IgD-negative memory B cell (primary cell): ENCODE measurements at regions not wholly inside any gene's neighbourhood (a gene's known extent, or its start where the extent isn't known, plus 50 kb on each side); places are given as distances from the start of the nearest gene placed in this dataset.
"Not testable (repeated sequence)": the region's sequence is repeated elsewhere in the genome, so short reads cannot be mapped to it uniquely, and the experiment has no call there.

Experiments used
- H3K27ac Mint-ChIP-seq, 3 donors: one replicate each; pipeline ENCODE4 v1.8.0; 2020 to 2022; ENCODE audit warnings: mild to moderate bottlenecking in 3 of 3, mixed read lengths in 3 of 3, moderate library complexity in 1 of 3
- H3K27me3 Mint-ChIP-seq: one replicate; pipeline ENCODE4 v1.8.0; 2021; ENCODE audit warnings: mixed read lengths
- H3K36me3 Mint-ChIP-seq: one replicate; pipeline ENCODE4 v1.8.0; 2020; ENCODE audit warnings: mild to moderate bottlenecking, mixed read lengths
- H3K4me1 Mint-ChIP-seq, 3 donors: one replicate each; pipeline ENCODE4 v1.8.0; 2020 to 2022; ENCODE audit warnings: mixed read lengths in 3 of 3, mild to moderate bottlenecking in 1 of 3
- H3K4me3 Mint-ChIP-seq, 4 donors: one replicate each; pipeline ENCODE4 v1.8.0; 2020 to 2022; ENCODE audit warnings: mild to moderate bottlenecking in 4 of 4, mixed read lengths in 4 of 4, moderate library complexity in 3 of 4
- H3K9me3 Mint-ChIP-seq, 3 donors: one replicate each; pipeline ENCODE4 v1.8.0; 2020 to 2021; ENCODE audit warnings: mixed read lengths in 3 of 3, mild to moderate bottlenecking in 1 of 3

GRCh38 chr2:36302911-36303310, 52.7 kb upstream of the CRIM1 start:
- Mint-ChIP-seq H3K4me3 (no peak overlapping the region), H3K27me3 (peaks cover 4% of the 10 kb centered on the region), H3K36me3 (no peaks in the 10 kb centered on the region), H3K9me3 (peaks cover 0 to 2% (median 2%) of the 10 kb centered on the region in 3 donors), H3K27ac (no peak overlapping the region), H3K4me1 (no peaks in the 10 kb centered on the region)

GRCh38 chr2:36301843-36302242, 53.7 kb upstream of the CRIM1 start:
- H3K27ac Mint-ChIP-seq, result no peak overlapping the region
- H3K27me3 Mint-ChIP-seq, result peaks cover 4% of the 10 kb centered on the region
- H3K36me3 Mint-ChIP-seq, result no peaks in the 10 kb centered on the region
- no peaks in the 10 kb centered on the region for H3K4me1 Mint-ChIP-seq
- H3K9me3 Mint-ChIP-seq, result peaks cover 0 to 2% (median 2%) of the 10 kb centered on the region in 3 donors
- H3K4me3 Mint-ChIP-seq, result no peak overlapping the region

GRCh38 chr2:36300697-36301096, 54.9 kb upstream of the CRIM1 start:
- Mint-ChIP-seq H3K36me3 (no peaks in the 10 kb centered on the region), H3K4me1 (no peaks in the 10 kb centered on the region), H3K27me3 (peaks cover 3% of the 10 kb centered on the region), H3K4me3 (no peak overlapping the region), H3K9me3 (peaks cover 0 to 2% (median 2%) of the 10 kb centered on the region in 3 donors), H3K27ac (no peak overlapping the region)

GRCh38 chr2:36296798-36297197, 58.8 kb upstream of the CRIM1 start:
- H3K4me3 Mint-ChIP-seq, result no peak overlapping the region
- no peaks in the 10 kb centered on the region for H3K36me3 Mint-ChIP-seq
- peaks cover 0 to 4% (median 0%) of the 10 kb centered on the region in 3 donors for H3K9me3 Mint-ChIP-seq
- H3K4me1 Mint-ChIP-seq, result no peaks in the 10 kb centered on the region
- no peak overlapping the region for H3K27ac Mint-ChIP-seq
- peaks cover 3% of the 10 kb centered on the region for H3K27me3 Mint-ChIP-seq

- Mint-ChIP-seq H3K27ac (no peak overlapping the region), H3K27me3 (peaks cover 3% of the 10 kb centered on the region), H3K4me1 (no peaks in the 10 kb centered on the region), H3K9me3 (peaks cover 0 to 4% (median 0%) of the 10 kb centered on the region in 3 donors), H3K4me3 (no peak overlapping the region), H3K36me3 (no peaks in the 10 kb centered on the region)
Measured at GRCh38 chr2:36294316-36294721, 61.3 kb upstream of the CRIM1 start.

- no peaks in the 10 kb centered on the region for H3K27me3 Mint-ChIP-seq
- H3K27ac Mint-ChIP-seq, result no peak overlapping the region
- H3K4me3 Mint-ChIP-seq, result no peak overlapping the region
- H3K4me1 Mint-ChIP-seq, result peaks cover 0 to 1% (median 0%) of the 10 kb centered on the region in 3 donors
- peaks cover 0 to under 1% (median 0%) of the 10 kb centered on the region in 3 donors for H3K9me3 Mint-ChIP-seq
- no peaks in the 10 kb centered on the region for H3K36me3 Mint-ChIP-seq
Measured at GRCh38 chr2:36290306-36290856, 65.2 kb upstream of the CRIM1 start.

GRCh38 chr2:36289731-36290130, 65.8 kb upstream of the CRIM1 start:
- H3K27me3 Mint-ChIP-seq, result no peaks in the 10 kb centered on the region
- H3K4me3 Mint-ChIP-seq, result no peak overlapping the region
- H3K27ac Mint-ChIP-seq, result no peak overlapping the region
- H3K4me1 Mint-ChIP-seq, result peaks cover 0 to 1% (median 0%) of the 10 kb centered on the region in 3 donors
- no peaks in the 10 kb centered on the region for H3K36me3 Mint-ChIP-seq
- H3K9me3 Mint-ChIP-seq, result peaks cover 0 to 2% (median under 1%) of the 10 kb centered on the region in 3 donors

- H3K27me3 Mint-ChIP-seq, result no peaks in the 10 kb centered on the region
- H3K4me3 Mint-ChIP-seq, result no peak overlapping the region
- H3K36me3 Mint-ChIP-seq, result no peaks in the 10 kb centered on the region
- H3K4me1 Mint-ChIP-seq, result peaks cover 0 to 1% (median 0%) of the 10 kb centered on the region in 3 donors
- peaks cover 0 to 4% (median 4%) of the 10 kb centered on the region in 3 donors for H3K9me3 Mint-ChIP-seq
- H3K27ac Mint-ChIP-seq, result no peak overlapping the region
Measured at GRCh38 chr2:36287363-36288275, 68.0 kb upstream of the CRIM1 start.

- H3K27me3 Mint-ChIP-seq, H3K4me1 Mint-ChIP-seq, H3K27ac Mint-ChIP-seq, H3K36me3 Mint-ChIP-seq, H3K4me3 Mint-ChIP-seq: not testable (repeated sequence)
- H3K9me3 Mint-ChIP-seq, result peaks cover 11 to 17% (median 12%) of the 10 kb centered on the region in 3 donors
Measured at GRCh38 chr2:36279506-36279905, 76.1 kb upstream of the CRIM1 start.

GRCh38 chr2:36277881-36278523, 77.6 kb upstream of the CRIM1 start:
- peaks cover 3% of the 10 kb centered on the region for H3K27me3 Mint-ChIP-seq
- H3K4me3 Mint-ChIP-seq, result no peak overlapping the region
- no peak overlapping the region for H3K27ac Mint-ChIP-seq
- H3K9me3 Mint-ChIP-seq, result peaks cover 10 to 17% (median 10%) of the 10 kb centered on the region in 3 donors
- H3K36me3 Mint-ChIP-seq, result no peaks in the 10 kb centered on the region
- H3K4me1 Mint-ChIP-seq, result peaks cover 0 to 2% (median 0%) of the 10 kb centered on the region in 3 donors

- Mint-ChIP-seq H3K36me3 (no peaks in the 10 kb centered on the region), H3K27ac (no peak overlapping the region), H3K4me1 (peaks cover 0 to 2% (median 0%) of the 10 kb centered on the region in 3 donors), H3K9me3 (peaks cover 10 to 17% (median 10%) of the 10 kb centered on the region in 3 donors), H3K27me3 (peaks cover 3% of the 10 kb centered on the region), H3K4me3 (no peak overlapping the region)
Measured at GRCh38 chr2:36277146-36277808, 78.3 kb upstream of the CRIM1 start.

GRCh38 chr2:36271266-36271665, 84.3 kb upstream of the CRIM1 start:
- H3K9me3 Mint-ChIP-seq, result peaks cover 1 to 12% (median 8%) of the 10 kb centered on the region in 3 donors
- H3K4me3 Mint-ChIP-seq, result no peak overlapping the region
- H3K27ac Mint-ChIP-seq, result no peak overlapping the region
- peaks cover 3% of the 10 kb centered on the region for H3K27me3 Mint-ChIP-seq
- no peaks in the 10 kb centered on the region for H3K4me1 Mint-ChIP-seq
- no peaks in the 10 kb centered on the region for H3K36me3 Mint-ChIP-seq

GRCh38 chr2:36270758-36271157, 84.8 kb upstream of the CRIM1 start:
- Mint-ChIP-seq H3K4me3 (no peak overlapping the region), H3K4me1 (no peaks in the 10 kb centered on the region)

GRCh38 chr2:36267194-36267593, 88.4 kb upstream of the CRIM1 start:
- Mint-ChIP-seq H3K36me3 (no peaks in the 10 kb centered on the region), H3K4me1 (no peaks in the 10 kb centered on the region), H3K27ac (no peak overlapping the region), H3K27me3 (peaks cover 1% of the 10 kb centered on the region), H3K4me3 (no peak overlapping the region), H3K9me3 (peaks cover 1 to 12% (median 8%) of the 10 kb centered on the region in 3 donors)

More at GRCh38 chr2:36270758-36271157, 84.8 kb upstream of the CRIM1 start:
- no peak overlapping the region for H3K27ac Mint-ChIP-seq
- H3K27me3 Mint-ChIP-seq, result peaks cover 2% of the 10 kb centered on the region
- no peaks in the 10 kb centered on the region for H3K36me3 Mint-ChIP-seq
- H3K9me3 Mint-ChIP-seq, result peaks cover 1 to 12% (median 8%) of the 10 kb centered on the region in 3 donors
